Aorta (tissue), 5 donors: ENCODE measurements at regions not wholly inside any gene's neighbourhood (a gene's known extent, or its start where the extent isn't known, plus 50 kb on each side); places are given as distances from the start of the nearest gene placed in this dataset.
A peak's percentile ranks its signal among the peaks of the same experiment; 100 is the strongest.

ENCODE experiments used
- ATAC-seq: fragments of 200-7000 bp; cut with Tn5 transposase; one replicate; pipeline ENCODE4 v1.9.1; 2022; ENCODE audit warnings: moderate library complexity; ENCODE audit not compliant: low FRiP score
- DNase-seq, 2 donors: peaks; one replicate each; pipeline ENCODE4 v3.0.0-alpha.2; 2020
- H3K27ac ChIP-seq, 2 donors: one replicate each; pipeline ENCODE4 v1.5.1; 2013; ENCODE audit warnings: low read length in 2 of 2, mild to moderate bottlenecking in 2 of 2, moderate library complexity in 2 of 2, control low read depth in 1 of 2, inconsistent platforms in 1 of 2, low read depth in 1 of 2
- H3K27me3 ChIP-seq, 2 donors: one replicate each; pipeline ENCODE4 v1.6.1; 2013; ENCODE audit warnings: control low read depth in 1 of 2, low read length in 1 of 2, mild to moderate bottlenecking in 1 of 2, moderate library complexity in 1 of 2; ENCODE audit not compliant: insufficient read depth in 2 of 2, control insufficient read depth in 1 of 2
- H3K36me3 ChIP-seq, 2 donors: one replicate each; pipeline ENCODE4 v1.6.1; 2013; ENCODE audit warnings: control low read depth in 1 of 2, low read length in 1 of 2, mild to moderate bottlenecking in 1 of 2; ENCODE audit not compliant: insufficient read depth in 2 of 2, control insufficient read depth in 1 of 2
- H3K4me1 ChIP-seq, 2 donors: one replicate each; pipeline ENCODE4 v1.6.1; 2013; ENCODE audit warnings: low read length in 2 of 2, control low read depth in 1 of 2, mild to moderate bottlenecking in 1 of 2, moderate library complexity in 1 of 2; ENCODE audit not compliant: insufficient read depth in 2 of 2, control insufficient read depth in 1 of 2
- H3K4me3 ChIP-seq, 2 donors: one replicate each; pipeline ENCODE4 v1.5.1; 2013; ENCODE audit warnings: low read length in 2 of 2, control low read depth in 1 of 2, mild to moderate bottlenecking in 1 of 2
- H3K9me3 ChIP-seq: one replicate; pipeline ENCODE4 v1.6.1; 2013; ENCODE audit warnings: mild to moderate bottlenecking, low read length; ENCODE audit not compliant: control insufficient read depth
- WGBS, 2 donors: extraction: QIAGEN DNeasy Blood & Tissue Kit; methylation state at CpG; one replicate each; pipeline ENCODE4 v1.1.7; 2013; 5-methylcytosine and 5-hydroxymethylcytosine counted together
- intact Hi-C, 2 donors: fragments of 100-400 bp; cut with DNase I; formaldehyde crosslinking; loops; one replicate each; pipeline versions ENCODE4 v1.14.2 to v1.15.0; 2022
- donor health status: healthy with polysubstance abuse.
- donor health status: Bipolar disorder and iron deficiency.
- donor health status: DM: no; HTN: no; CAD: no.
- donor health status: DM: no; HTN: no; CAD: no.
- donor health status: DM: yes; HTN: yes; CAD: no.

- no peaks in the 10 kb centered on the region for H3K27me3 ChIP-seq
- H3K9me3 ChIP-seq, result peaks cover 2% of the 10 kb centered on the region
- H3K27ac ChIP-seq, result no peak overlapping the region
- DNase-seq, result no peak
- intact Hi-C loops, result no loop called here
- 94 to 97% methylated on average over 4 of the region's 4 CpGs for WGBS, 2 donors
- H3K36me3 ChIP-seq, result no peaks in the 10 kb centered on the region
- H3K4me1 ChIP-seq, result no peaks in the 10 kb centered on the region
- ATAC-seq, result no peak
- H3K4me3 ChIP-seq, result no peak overlapping the region
These were observed 98.5 kb upstream of the GPC1 start for GRCh38 chr2:240336820-240337427.

GRCh38 chr2:240338274-240338673 lies 97.2 kb upstream of the GPC1 start:
- no peak overlapping the region for H3K4me3 ChIP-seq
- WGBS, 2 donors, result 93 to 97% methylated on average over 2 of the region's 2 CpGs
- H3K4me1 ChIP-seq, result no peaks in the 10 kb centered on the region
- no peak for ATAC-seq
- intact Hi-C loops, result no loop called here
- no peaks in the 10 kb centered on the region for H3K27me3 ChIP-seq
- H3K36me3 ChIP-seq, result no peaks in the 10 kb centered on the region
- DNase-seq, result no peak
- H3K9me3 ChIP-seq, result no peaks in the 10 kb centered on the region
- H3K27ac ChIP-seq, result no peak overlapping the region

- DNase-seq, result peak in 1 of 2 donors; percentile 69
- WGBS, 2 donors, result 90 to 91% methylated on average over 23 to 24 of the region's 24 CpGs
- no peaks in the 10 kb centered on the region for H3K4me1 ChIP-seq
- ATAC-seq, result peak; percentile 44
- H3K4me3 ChIP-seq, result no peak overlapping the region
- no peaks in the 10 kb centered on the region for H3K27me3 ChIP-seq
- no peaks in the 10 kb centered on the region for H3K9me3 ChIP-seq
- H3K36me3 ChIP-seq, result no peaks in the 10 kb centered on the region
- no peak overlapping the region for H3K27ac ChIP-seq
- intact Hi-C loops, result no loop called here
These were observed 95.8 kb upstream of the GPC1 start for GRCh38 chr2:240339411-240340360.

- no peak overlapping the region for H3K4me3 ChIP-seq
- 94 to 96% methylated on average over 14 of the region's 14 CpGs for WGBS, 2 donors
- H3K9me3 ChIP-seq, result peaks cover 2% of the 10 kb centered on the region
- no peak overlapping the region for H3K27ac ChIP-seq
- intact Hi-C loops, result no loop called here
- H3K36me3 ChIP-seq, result no peaks in the 10 kb centered on the region
- ATAC-seq (peak; percentile 27), DNase-seq (no peak)
- H3K4me1 ChIP-seq, result no peaks in the 10 kb centered on the region
- H3K27me3 ChIP-seq, result no peaks in the 10 kb centered on the region
These were observed 95.1 kb upstream of the GPC1 start for GRCh38 chr2:240340361-240340761.

GRCh38 chr2:240341064-240341463 lies 94.4 kb upstream of the GPC1 start:
- intact Hi-C loops, result no loop called here
- 84 to 90% methylated on average over 9 of the region's 9 CpGs for WGBS, 2 donors
- no peak overlapping the region for H3K4me3 ChIP-seq
- no peaks in the 10 kb centered on the region for H3K27me3 ChIP-seq
- no peak for ATAC-seq
- peak in 1 of 2 donors; percentile 66 for DNase-seq
- no peaks in the 10 kb centered on the region for H3K36me3 ChIP-seq
- H3K27ac ChIP-seq, result no peak overlapping the region
- H3K9me3 ChIP-seq, result peaks cover 2% of the 10 kb centered on the region
- H3K4me1 ChIP-seq, result no peaks in the 10 kb centered on the region

GRCh38 chr2:240343548-240343947 lies 91.9 kb upstream of the GPC1 start:
- no peaks in the 10 kb centered on the region for H3K36me3 ChIP-seq
- no peaks in the 10 kb centered on the region for H3K4me1 ChIP-seq
- peaks cover 2% of the 10 kb centered on the region for H3K9me3 ChIP-seq
- no peak overlapping the region for H3K27ac ChIP-seq
- DNase-seq, result no peak
- intact Hi-C loops, result loop anchor here in 1 of 2 donors (2.0 kb wide), 1 partner anchor 111 kb away; no protein-coding TSS in a partner anchor
- WGBS, 2 donors, result 61 to 79% methylated on average over 1 of the region's 1 CpG
- no peak for ATAC-seq
- H3K27me3 ChIP-seq, result no peaks in the 10 kb centered on the region
- no peak overlapping the region for H3K4me3 ChIP-seq

- DNase-seq, result no peak
These were observed 90.6 kb upstream of the GPC1 start for GRCh38 chr2:240344904-240345303.

GRCh38 chr2:240346015-240346752 lies 89.3 kb upstream of the GPC1 start:
- no peaks in the 10 kb centered on the region for H3K4me1 ChIP-seq
- intact Hi-C loops, result no loop called here
- no peak overlapping the region for H3K27ac ChIP-seq
- peaks cover 2% of the 10 kb centered on the region for H3K9me3 ChIP-seq
- 95% methylated on average over 16 of the region's 16 CpGs for WGBS, 2 donors
- ATAC-seq (no peak), DNase-seq (no peak)
- H3K27me3 ChIP-seq, result no peaks in the 10 kb centered on the region
- H3K36me3 ChIP-seq, result no peaks in the 10 kb centered on the region
- no peak overlapping the region for H3K4me3 ChIP-seq

More at GRCh38 chr2:240344904-240345303, 90.6 kb upstream of the GPC1 start:
- ATAC-seq, result no peak
- Histone ChIP-seq H3K27ac (no peak overlapping the region), H3K27me3 (no peaks in the 10 kb centered on the region), H3K4me3 (no peak overlapping the region), H3K36me3 (no peaks in the 10 kb centered on the region), H3K9me3 (peaks cover 2% of the 10 kb centered on the region), H3K4me1 (no peaks in the 10 kb centered on the region)
- intact Hi-C loops, result no loop called here
- WGBS, 2 donors, result 88 to 91% methylated on average over 4 of the region's 4 CpGs
